Endothelial cell of umbilical vein (primary cell): ENCODE measurements at regions not wholly inside any gene's neighbourhood (a gene's known extent, or its start where the extent isn't known, plus 50 kb on each side); places are given as distances from the start of the nearest gene placed in this dataset.

Experiments
- BruUV-seq: library from RNA; stranded (reverse); fragments of 400-500 nt; replicated peaks from 2 replicates; lab custom pipeline; 2021; lab: Mats Ljungman, UMichigan
- CTCF ChIA-PET: fragments of 300-600, 350-600 bp; sonication (Branson Sonifier 250); formaldehyde crosslinking; loops from one replicate; lab custom pipeline; 2021; ENCODE audit warnings: antibody characterized with exemption, inconsistent platforms; lab: Charles Lee
- POLR2A ChIA-PET: fragments of 300-600, 350-600 bp; sonication (Branson Sonifier 250); formaldehyde crosslinking; loops from one replicate; lab custom pipeline; 2021; ENCODE audit warnings: antibody characterized with exemption, inconsistent platforms; lab: Charles Lee
- DNase-seq: peaks from one replicate; pipeline ENCODE4 v3.0.0-alpha.2; 2011; ENCODE audit warnings: low read depth, low spot score
- FAIRE-seq: peaks from 2 replicates; lab custom pipeline; 2011; peaks lifted over from hg19 to GRCh38; lab: Jason Lieb, UNC
- H2AFZ ChIP-seq: 2 replicates; pipeline ENCODE4 v1.6.0; 2012; ENCODE audit warnings: low read depth, low read length, control low read depth, inconsistent platforms
- H3K27ac ChIP-seq: 2 replicates; pipeline ENCODE4 v1.5.1; 2011; ENCODE audit warnings: low read depth, mild to moderate bottlenecking, control low read depth, low read length, moderate library complexity; ENCODE audit not compliant: insufficient read depth
- H3K27me3 ChIP-seq, 2 experiments: 2 replicates each; pipeline versions ENCODE4 v1.6.0 to v1.6.1; 2011; ENCODE audit warnings: low read length in 2 of 2, mixed read lengths in 1 of 2; ENCODE audit not compliant: control insufficient read depth in 2 of 2, insufficient read depth in 2 of 2
- H3K36me3 ChIP-seq, 2 experiments: 2 replicates in 1 of 2; 3 replicates in 1 of 2; pipeline ENCODE4 v1.5.1; 2011; ENCODE audit warnings: low read length in 2 of 2, mild to moderate bottlenecking in 1 of 2, moderate library complexity in 1 of 2; ENCODE audit not compliant: control insufficient read depth in 2 of 2, insufficient read depth in 2 of 2; ENCODE audit errors: extremely low read depth in 1 of 2
- H3K4me1 ChIP-seq: 3 replicates; pipeline ENCODE4 v1.5.1; 2011; ENCODE audit warnings: mild to moderate bottlenecking, low read length; ENCODE audit not compliant: control insufficient read depth, insufficient read depth; ENCODE audit errors: extremely low read depth
- H3K4me2 ChIP-seq: 2 replicates; pipeline ENCODE4 v1.6.1; 2011; ENCODE audit warnings: low read length, control low read depth, mixed read lengths; ENCODE audit not compliant: insufficient read depth
- H3K4me3 ChIP-seq, 3 experiments: fragments of 200-600 bp in 1 of 3; sonication (generic), shearing (Covaris generic) in 1 of 3; replicated peaks in 1 of 3; 2 replicates each; pipeline ENCODE4 v1.5.1; 2011 to 2016; ENCODE audit warnings: control low read depth in 3 of 3, low read length in 3 of 3, mild to moderate bottlenecking in 2 of 3, inconsistent platforms in 1 of 3, low read depth in 1 of 3, moderate library complexity in 1 of 3; ENCODE audit not compliant: insufficient read depth in 1 of 3
- H3K79me2 ChIP-seq: 2 replicates; pipeline ENCODE4 v1.6.0; 2012; ENCODE audit warnings: low read length, inconsistent platforms; ENCODE audit not compliant: control insufficient read depth, insufficient read depth
- H3K9ac ChIP-seq: replicated peaks from 2 replicates; pipeline ENCODE3; 2011; ENCODE audit warnings: low read length, control low read depth; ENCODE audit not compliant: insufficient read depth; ENCODE audit errors: extremely low read depth
- H3K9me1 ChIP-seq: replicated peaks from 3 replicates; pipeline ENCODE4 v1.6.0; 2011; ENCODE audit warnings: mild to moderate bottlenecking, low read length; ENCODE audit not compliant: control insufficient read depth, insufficient read depth; ENCODE audit errors: extremely low read depth
- H3K9me3 ChIP-seq: replicated peaks from 2 replicates; pipeline ENCODE4 v1.5.1; 2012; ENCODE audit warnings: low read length, inconsistent platforms; ENCODE audit not compliant: control insufficient read depth, insufficient read depth
- H4K20me1 ChIP-seq: replicated peaks from 2 replicates; pipeline ENCODE3; 2011; ENCODE audit warnings: mild to moderate bottlenecking, low read length; ENCODE audit not compliant: control insufficient read depth, insufficient read depth; ENCODE audit errors: extremely low read depth
- EZH2 ChIP-seq: IDR thresholded peaks from 2 replicates; pipeline ENCODE4 v1.6.1; 2012; ENCODE audit warnings: borderline replicate concordance, low read depth, mild to moderate bottlenecking, moderate library complexity, low read length, inconsistent platforms; ENCODE audit not compliant: severe bottlenecking
- FOS ChIP-seq: IDR thresholded peaks from 2 replicates; pipeline ENCODE4 v1.6.1; 2011; ENCODE audit warnings: mild to moderate bottlenecking, low read length, moderate library complexity, borderline replicate concordance; ENCODE audit not compliant: insufficient read depth
- GATA2 ChIP-seq: IDR thresholded peaks from 2 replicates; pipeline ENCODE4 v1.7.0; 2011; ENCODE audit warnings: low read depth, mild to moderate bottlenecking, moderate library complexity, mixed read lengths, low read length; ENCODE audit not compliant: insufficient read length, insufficient read depth
- JUN ChIP-seq: IDR thresholded peaks from 2 replicates; pipeline ENCODE4 v1.6.1; 2011; ENCODE audit warnings: borderline replicate concordance, low read depth; ENCODE audit not compliant: insufficient read length, insufficient read depth
- MAX ChIP-seq: IDR thresholded peaks from 2 replicates; pipeline ENCODE4 v1.6.1; 2011; ENCODE audit not compliant: insufficient read depth, insufficient read length
- MYC ChIP-seq: IDR thresholded peaks from one replicate; pipeline ENCODE4 v1.6.1; 2011; ENCODE audit warnings: mild to moderate bottlenecking, low read depth, low read length
- POLR2A ChIP-seq: IDR thresholded peaks from 2 replicates; pipeline ENCODE4 v1.6.1; 2012; ENCODE audit warnings: low read depth, mild to moderate bottlenecking, control low read depth, low read length
- POLR2AphosphoS5 ChIP-seq: IDR thresholded peaks from 2 replicates; pipeline ENCODE4 v1.6.1; 2012; ENCODE audit warnings: low read depth, mild to moderate bottlenecking, control low read depth, low read length, moderate library complexity; ENCODE audit not compliant: insufficient read depth
- dilution Hi-C: fragments of 300-500 bp; cut with MboI; formaldehyde crosslinking; loops from one replicate; pipeline ENCODE4 v1.15.0; 2019; ENCODE audit warnings: low sequenced_read_pairs; ENCODE audit not compliant: extremely low pct_ligation_motif_present
- intact Hi-C: fragments of 100-400 bp; cut with micrococcal nuclease; formaldehyde crosslinking; loops from one replicate; pipeline ENCODE4 v1.10.0; 2022
- TF ChIP-seq, protein P1 (sequence below), 2 donors: IDR thresholded peaks; 1 replicate in 1 of 2; 2 replicates in 1 of 2; pipeline ENCODE4 v1.5.1; 2011; ENCODE audit warnings: low read length in 2 of 2, mild to moderate bottlenecking in 2 of 2, moderate library complexity in 2 of 2, control low read depth in 1 of 2, inconsistent platforms in 1 of 2, low read depth in 1 of 2; ENCODE audit not compliant: insufficient read depth in 1 of 2; ENCODE audit errors: extremely low read depth in 1 of 2

GRCh38 chr14:62532181-62532580 lies 513.1 kb downstream of the KCNH5 start:
- intact Hi-C loops = no loop called here
- H3K9ac ChIP-seq = no peak overlapping the region
- BruUV-seq = no TSS peak
- DNase-seq (no peak), FAIRE-seq (no peak)
- H3K4me3 ChIP-seq = no peak overlapping the region
- no peak overlapping the region for H3K27ac ChIP-seq
- H3K27me3 ChIP-seq = no peaks in the 10 kb centered on the region
- peaks cover 2% of the 10 kb centered on the region for H3K9me3 ChIP-seq
- CTCF ChIA-PET = no interaction called here
- dilution Hi-C loops = no loop called here
- no peak overlapping the region for H2AFZ ChIP-seq
- H3K9me1 ChIP-seq = no peaks in the 10 kb centered on the region
- no peaks in the 10 kb centered on the region for H3K4me1 ChIP-seq
- no peak for TF ChIP-seq JUN
- no peak for TF ChIP-seq MYC
- TF ChIP-seq GATA2 = no peak
- TF ChIP-seq, protein P1, sequence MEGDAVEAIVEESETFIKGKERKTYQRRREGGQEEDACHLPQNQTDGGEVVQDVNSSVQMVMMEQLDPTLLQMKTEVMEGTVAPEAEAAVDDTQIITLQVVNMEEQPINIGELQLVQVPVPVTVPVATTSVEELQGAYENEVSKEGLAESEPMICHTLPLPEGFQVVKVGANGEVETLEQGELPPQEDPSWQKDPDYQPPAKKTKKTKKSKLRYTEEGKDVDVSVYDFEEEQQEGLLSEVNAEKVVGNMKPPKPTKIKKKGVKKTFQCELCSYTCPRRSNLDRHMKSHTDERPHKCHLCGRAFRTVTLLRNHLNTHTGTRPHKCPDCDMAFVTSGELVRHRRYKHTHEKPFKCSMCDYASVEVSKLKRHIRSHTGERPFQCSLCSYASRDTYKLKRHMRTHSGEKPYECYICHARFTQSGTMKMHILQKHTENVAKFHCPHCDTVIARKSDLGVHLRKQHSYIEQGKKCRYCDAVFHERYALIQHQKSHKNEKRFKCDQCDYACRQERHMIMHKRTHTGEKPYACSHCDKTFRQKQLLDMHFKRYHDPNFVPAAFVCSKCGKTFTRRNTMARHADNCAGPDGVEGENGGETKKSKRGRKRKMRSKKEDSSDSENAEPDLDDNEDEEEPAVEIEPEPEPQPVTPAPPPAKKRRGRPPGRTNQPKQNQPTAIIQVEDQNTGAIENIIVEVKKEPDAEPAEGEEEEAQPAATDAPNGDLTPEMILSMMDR (IDR thresholded peaks at IDR 0.05; ENCODE audit: extremely low read depth in 1 of 2, insufficient read depth in 1 of 2, low read depth in 1 of 2, low read length in 2 of 2) = no peak
- TF ChIP-seq POLR2AphosphoS5 = no peak
- TF ChIP-seq POLR2A = no peak
- no peaks in the 10 kb centered on the region for H3K36me3 ChIP-seq
- no peaks in the 10 kb centered on the region for H4K20me1 ChIP-seq
- no peak overlapping the region for H3K4me2 ChIP-seq
- POLR2A ChIA-PET = no interaction called here
- H3K79me2 ChIP-seq = no peaks in the 10 kb centered on the region

- no TSS peak for BruUV-seq
- Histone ChIP-seq H3K27me3 (no peaks in the 10 kb centered on the region), H3K4me3 (no peak overlapping the region), H4K20me1 (no peaks in the 10 kb centered on the region), H3K27ac (no peak overlapping the region), H3K36me3 (no peaks in the 10 kb centered on the region), H3K9ac (no peak overlapping the region), H3K9me1 (no peaks in the 10 kb centered on the region), H2AFZ (no peak overlapping the region), H3K9me3 (no peaks in the 10 kb centered on the region), H3K4me2 (no peak overlapping the region), H3K4me1 (no peaks in the 10 kb centered on the region), H3K79me2 (no peaks in the 10 kb centered on the region)
- ChIA-PET POLR2A (no interaction called here), CTCF (no interaction called here)
- FAIRE-seq (no peak), DNase-seq (no peak)
- dilution Hi-C loops = no loop called here
- no peak for TF ChIP-seq FOS
- no peak for TF ChIP-seq MYC
- TF ChIP-seq POLR2AphosphoS5 = no peak
- no peak for TF ChIP-seq EZH2
- no peak for TF ChIP-seq GATA2
- TF ChIP-seq, protein P1 (IDR thresholded peaks at IDR 0.05; ENCODE audit: extremely low read depth in 1 of 2, insufficient read depth in 1 of 2, low read depth in 1 of 2, low read length in 2 of 2) = no peak
- no peak for TF ChIP-seq POLR2A
- no peak for TF ChIP-seq MAX
- TF ChIP-seq JUN = no peak
- intact Hi-C loops = no loop called here
Measured at GRCh38 chr14:62546862-62547474, 498.3 kb downstream of the KCNH5 start.
